ENCODE measurements at regions not wholly inside any gene's neighbourhood (a gene's known extent, or its start where the extent isn't known, plus 50 kb on each side); places are given as distances from the start of the nearest gene placed in this dataset.

DNA sequence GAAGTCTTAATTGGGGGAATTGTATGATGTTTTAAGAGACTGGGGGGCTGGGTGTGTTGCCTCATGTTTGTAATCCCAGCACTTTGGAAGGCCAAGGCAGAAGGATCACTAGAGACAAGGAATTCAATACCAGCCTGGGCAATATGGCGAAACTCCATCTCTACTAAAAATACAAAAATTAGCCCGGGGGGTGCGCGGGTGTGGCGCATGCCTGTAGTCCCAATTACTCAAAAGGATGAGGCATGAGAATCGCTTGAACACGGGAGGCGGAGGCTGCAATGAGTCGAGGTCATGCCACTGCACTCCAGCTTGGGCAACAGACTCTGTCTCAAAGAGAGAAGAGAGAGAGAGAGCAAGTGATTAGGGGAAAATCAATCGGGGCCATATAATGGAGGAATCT, 600.5 kb downstream of the SLC16A7 start:
- intact Hi-C loops (cut with micrococcal nuclease; ENCODE audit: unreplicated experiment): no loop called here
- Histone ChIP-seq H3K9me2 (ENCODE audit: insufficient read depth) (no peaks in the 10 kb centered on the region), H3K4me3 (no peak overlapping the region), H3K27me3 (ENCODE audit: insufficient read depth, low read depth) (no peaks in the 10 kb centered on the region), H2AFZ (0 out of 2 replicates have a peak overlapping the region, but pooled peaks have one; percentile 27), H3K4me1 (replicated peaks; ENCODE audit: insufficient read depth) (no peaks in the 10 kb centered on the region), H3K36me3 (ENCODE audit: low read depth) (no peaks in the 10 kb centered on the region), H3K9me3 (ENCODE audit: insufficient read depth, low read depth) (no peaks in the 10 kb centered on the region), H3F3A (ENCODE audit: insufficient read depth, low read depth) (no peaks in the 10 kb centered on the region), H3K4me2 (no peak overlapping the region), H4K20me1 (ENCODE audit: insufficient read depth) (no peaks in the 10 kb centered on the region), H3K27ac (no peak overlapping the region), H3K79me2 (ENCODE audit: low read depth) (no peaks in the 10 kb centered on the region)
- DNase-seq: no peak
- POLR2A ChIA-PET (ENCODE audit: unreplicated experiment): no interaction called here
- TF ChIP-seq, protein P1, sequence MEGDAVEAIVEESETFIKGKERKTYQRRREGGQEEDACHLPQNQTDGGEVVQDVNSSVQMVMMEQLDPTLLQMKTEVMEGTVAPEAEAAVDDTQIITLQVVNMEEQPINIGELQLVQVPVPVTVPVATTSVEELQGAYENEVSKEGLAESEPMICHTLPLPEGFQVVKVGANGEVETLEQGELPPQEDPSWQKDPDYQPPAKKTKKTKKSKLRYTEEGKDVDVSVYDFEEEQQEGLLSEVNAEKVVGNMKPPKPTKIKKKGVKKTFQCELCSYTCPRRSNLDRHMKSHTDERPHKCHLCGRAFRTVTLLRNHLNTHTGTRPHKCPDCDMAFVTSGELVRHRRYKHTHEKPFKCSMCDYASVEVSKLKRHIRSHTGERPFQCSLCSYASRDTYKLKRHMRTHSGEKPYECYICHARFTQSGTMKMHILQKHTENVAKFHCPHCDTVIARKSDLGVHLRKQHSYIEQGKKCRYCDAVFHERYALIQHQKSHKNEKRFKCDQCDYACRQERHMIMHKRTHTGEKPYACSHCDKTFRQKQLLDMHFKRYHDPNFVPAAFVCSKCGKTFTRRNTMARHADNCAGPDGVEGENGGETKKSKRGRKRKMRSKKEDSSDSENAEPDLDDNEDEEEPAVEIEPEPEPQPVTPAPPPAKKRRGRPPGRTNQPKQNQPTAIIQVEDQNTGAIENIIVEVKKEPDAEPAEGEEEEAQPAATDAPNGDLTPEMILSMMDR (conservative IDR thresholded peaks at IDR 0.05): no peak
- no peak for TF ChIP-seq EZH2 (IDR thresholded peaks at IDR 0.05; ENCODE audit: low read depth)
- no TSS peak for BruUV-seq (replicated peaks)
- CTCF ChIA-PET: no interaction called here

DNA sequence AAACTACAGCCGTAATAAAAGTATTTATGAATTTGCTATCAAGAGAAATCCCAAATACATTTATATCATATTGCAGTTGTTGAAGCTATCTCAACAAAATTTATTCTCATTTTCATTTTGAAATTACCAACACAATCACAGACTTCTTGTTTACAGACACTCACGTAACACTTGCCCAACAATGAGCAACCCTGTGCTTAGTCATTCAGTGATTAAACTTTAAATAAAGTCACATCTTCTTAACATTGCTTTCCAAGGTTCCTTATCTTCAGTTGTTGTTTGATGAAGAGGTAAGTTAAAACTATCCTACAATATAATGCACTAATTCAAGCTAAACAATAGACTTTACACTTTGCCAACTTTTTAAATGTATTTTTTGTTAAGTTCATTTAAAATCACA, 601.8 kb downstream of the SLC16A7 start:
- Histone ChIP-seq H3K79me2 (ENCODE audit: low read depth) (no peaks in the 10 kb centered on the region), H3K4me3 (no peak overlapping the region), H3K27me3 (ENCODE audit: insufficient read depth, low read depth) (no peaks in the 10 kb centered on the region), H3K4me2 (no peak overlapping the region), H3K27ac (no peak overlapping the region), H3K9me2 (ENCODE audit: insufficient read depth) (no peaks in the 10 kb centered on the region), H3K9me3 (ENCODE audit: insufficient read depth, low read depth) (no peaks in the 10 kb centered on the region), H3K36me3 (ENCODE audit: low read depth) (no peaks in the 10 kb centered on the region), H2AFZ (no peak overlapping the region), H3F3A (ENCODE audit: insufficient read depth, low read depth) (no peaks in the 10 kb centered on the region), H3K4me1 (replicated peaks; ENCODE audit: insufficient read depth) (no peaks in the 10 kb centered on the region), H4K20me1 (ENCODE audit: insufficient read depth) (no peaks in the 10 kb centered on the region)
- TF ChIP-seq, protein P1 (conservative IDR thresholded peaks at IDR 0.05): no peak
- no peak for TF ChIP-seq EZH2 (IDR thresholded peaks at IDR 0.05; ENCODE audit: low read depth)
- POLR2A ChIA-PET (ENCODE audit: unreplicated experiment): no interaction called here
- BruUV-seq (replicated peaks): no TSS peak
- CTCF ChIA-PET: no interaction called here
- intact Hi-C loops (cut with micrococcal nuclease; ENCODE audit: unreplicated experiment): no loop called here
- no peak for DNase-seq

DNA sequence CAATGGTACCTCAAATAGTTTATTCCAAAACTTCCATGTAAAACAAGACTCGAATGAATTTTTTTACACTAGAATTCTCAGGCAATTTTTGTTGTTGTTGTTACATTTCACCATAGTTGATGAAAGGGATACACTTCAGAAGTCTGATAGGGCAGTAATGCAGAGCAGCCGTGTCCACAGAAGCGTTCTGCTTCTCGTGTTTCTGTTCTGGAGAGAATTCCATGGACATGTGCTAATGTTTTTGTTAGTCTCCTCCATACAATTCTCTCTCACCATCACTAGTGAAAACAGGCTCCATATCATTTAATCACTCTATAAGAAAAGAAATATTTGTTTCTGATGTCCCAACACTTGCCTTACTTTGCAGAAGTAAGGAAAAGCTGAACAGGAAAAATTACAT, 606.1 kb downstream of the SLC16A7 start:
- Histone ChIP-seq H2AFZ (no peak overlapping the region), H3K27me3 (ENCODE audit: insufficient read depth, low read depth) (no peaks in the 10 kb centered on the region), H3K4me1 (replicated peaks; ENCODE audit: insufficient read depth) (peaks cover 5% of the 10 kb centered on the region; the same call in 1 of the 2 replicates), H3K27ac (no peak overlapping the region), H3K4me3 (no peak overlapping the region), H4K20me1 (ENCODE audit: insufficient read depth) (no peaks in the 10 kb centered on the region), H3K36me3 (ENCODE audit: low read depth) (no peaks in the 10 kb centered on the region), H3K79me2 (ENCODE audit: low read depth) (no peaks in the 10 kb centered on the region), H3K4me2 (no peak overlapping the region), H3K9me3 (ENCODE audit: insufficient read depth, low read depth) (peaks cover 3% of the 10 kb centered on the region; the same call in 1 of the 2 replicates), H3F3A (ENCODE audit: insufficient read depth, low read depth) (no peaks in the 10 kb centered on the region), H3K9me2 (ENCODE audit: insufficient read depth) (no peaks in the 10 kb centered on the region)
- TF ChIP-seq, protein P1 (conservative IDR thresholded peaks at IDR 0.05): no peak
- ChIA-PET CTCF (no interaction called here), POLR2A (ENCODE audit: unreplicated experiment) (no interaction called here)
- BruUV-seq (replicated peaks): no TSS peak
- intact Hi-C loops (cut with micrococcal nuclease; ENCODE audit: unreplicated experiment): no loop called here
- DNase-seq: no peak
